Loucy (cell line): ENCODE measurements at regions not wholly inside any gene's neighbourhood (a gene's known extent, or its start where the extent isn't known, plus 50 kb on each side); places are given as distances from the start of the nearest gene placed in this dataset.

Source experiments
- H2AFZ ChIP-seq: fragments of 200-600 bp; sonication (generic); 2 replicates; pipeline ENCODE4 v1.6.0; 2016; ENCODE audit warnings: antibody characterized with exemption, mild to moderate bottlenecking, low read length, moderate library complexity
- H3F3A ChIP-seq: fragments of 200-600 bp; 2 replicates; pipeline ENCODE4 v1.6.0; 2016; ENCODE audit warnings: antibody characterized with exemption, low read depth, mild to moderate bottlenecking
- H3K27me3 ChIP-seq: fragments of 200-600 bp; sonication (generic); 2 replicates; pipeline ENCODE4 v1.6.1; 2014; ENCODE audit warnings: low read length, mild to moderate bottlenecking; ENCODE audit not compliant: insufficient read depth, poor library complexity, severe bottlenecking
- H3K36me3 ChIP-seq: fragments of 200-600 bp; sonication (generic); 2 replicates; pipeline ENCODE4 v1.6.1; 2016; ENCODE audit warnings: low read length; ENCODE audit not compliant: insufficient read depth
- H3K4me1 ChIP-seq: fragments of 200-600 bp; sonication (generic); 2 replicates; pipeline ENCODE4 v1.5.1; 2014; ENCODE audit warnings: low read length, mild to moderate bottlenecking; ENCODE audit not compliant: insufficient read depth, poor library complexity, severe bottlenecking
- H3K4me2 ChIP-seq: fragments of 200-600 bp; sonication (generic); 2 replicates; pipeline ENCODE4 v1.6.0; 2014; ENCODE audit warnings: antibody characterized with exemption, low read length, low read depth, mild to moderate bottlenecking; ENCODE audit not compliant: poor library complexity, severe bottlenecking
- H3K4me3 ChIP-seq: fragments of 200-600 bp; sonication (generic); 2 replicates; pipeline ENCODE4 v1.5.1; 2014; ENCODE audit warnings: low read length, mild to moderate bottlenecking, mixed read lengths; ENCODE audit not compliant: poor library complexity, severe bottlenecking
- H3K79me2 ChIP-seq: fragments of 200-600 bp; sonication (generic); 2 replicates; pipeline ENCODE4 v1.6.1; 2014; ENCODE audit warnings: low read length; ENCODE audit not compliant: insufficient read depth
- H3K9ac ChIP-seq: fragments of 200-600 bp; sonication (generic); 2 replicates; pipeline ENCODE4 v1.6.0; 2014; ENCODE audit warnings: mild to moderate bottlenecking, low read depth, low read length, moderate library complexity; ENCODE audit not compliant: poor library complexity, severe bottlenecking
- H3K9me2 ChIP-seq: fragments of 200-600 bp; sonication (generic); replicated peaks from 2 replicates; pipeline ENCODE4 v1.6.1; 2016; ENCODE audit warnings: low read depth, low read length, mixed read lengths
- H3K9me3 ChIP-seq: fragments of 200-600 bp; sonication (generic); 2 replicates; pipeline ENCODE4 v1.6.1; 2014; ENCODE audit warnings: mild to moderate bottlenecking, antibody characterized with exemption, low read length, low read depth; ENCODE audit not compliant: insufficient read depth
- H4K20me1 ChIP-seq: fragments of 200-600 bp; sonication (generic); 2 replicates; pipeline ENCODE4 v1.6.0; 2014; ENCODE audit warnings: antibody characterized with exemption, low read length, mild to moderate bottlenecking; ENCODE audit not compliant: insufficient read depth, poor library complexity, severe bottlenecking
- EZH2phosphoT487 ChIP-seq: fragments of 200-600 bp; IDR thresholded peaks from 2 replicates; pipeline ENCODE4 v1.6.1; 2018; ENCODE audit warnings: antibody characterized with exemption, mild to moderate bottlenecking, moderate library complexity, borderline replicate concordance
- TF ChIP-seq, protein P1 (sequence below): fragments of 200-600 bp; sonication (generic); conservative IDR thresholded peaks from 2 replicates; pipeline ENCODE4 v1.5.1; 2014; ENCODE audit warnings: mild to moderate bottlenecking, antibody characterized with exemption, low read length

- H4K20me1 ChIP-seq, result no peaks in the 10 kb centered on the region
- no peak overlapping the region for H3K9ac ChIP-seq
- H3F3A ChIP-seq, result no peaks in the 10 kb centered on the region
- H3K27me3 ChIP-seq, result no peaks in the 10 kb centered on the region
- H3K79me2 ChIP-seq, result no peaks in the 10 kb centered on the region
- H3K4me1 ChIP-seq, result peaks cover 18% of the 10 kb centered on the region
- no peaks in the 10 kb centered on the region for H3K9me3 ChIP-seq
- H3K9me2 ChIP-seq, result no peaks in the 10 kb centered on the region
- no peaks in the 10 kb centered on the region for H3K36me3 ChIP-seq
- H2AFZ ChIP-seq, result no peak overlapping the region
- H3K4me2 ChIP-seq, result no peak overlapping the region
- TF ChIP-seq, protein P1, sequence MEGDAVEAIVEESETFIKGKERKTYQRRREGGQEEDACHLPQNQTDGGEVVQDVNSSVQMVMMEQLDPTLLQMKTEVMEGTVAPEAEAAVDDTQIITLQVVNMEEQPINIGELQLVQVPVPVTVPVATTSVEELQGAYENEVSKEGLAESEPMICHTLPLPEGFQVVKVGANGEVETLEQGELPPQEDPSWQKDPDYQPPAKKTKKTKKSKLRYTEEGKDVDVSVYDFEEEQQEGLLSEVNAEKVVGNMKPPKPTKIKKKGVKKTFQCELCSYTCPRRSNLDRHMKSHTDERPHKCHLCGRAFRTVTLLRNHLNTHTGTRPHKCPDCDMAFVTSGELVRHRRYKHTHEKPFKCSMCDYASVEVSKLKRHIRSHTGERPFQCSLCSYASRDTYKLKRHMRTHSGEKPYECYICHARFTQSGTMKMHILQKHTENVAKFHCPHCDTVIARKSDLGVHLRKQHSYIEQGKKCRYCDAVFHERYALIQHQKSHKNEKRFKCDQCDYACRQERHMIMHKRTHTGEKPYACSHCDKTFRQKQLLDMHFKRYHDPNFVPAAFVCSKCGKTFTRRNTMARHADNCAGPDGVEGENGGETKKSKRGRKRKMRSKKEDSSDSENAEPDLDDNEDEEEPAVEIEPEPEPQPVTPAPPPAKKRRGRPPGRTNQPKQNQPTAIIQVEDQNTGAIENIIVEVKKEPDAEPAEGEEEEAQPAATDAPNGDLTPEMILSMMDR, result no peak
- TF ChIP-seq EZH2phosphoT487, result no peak
- H3K4me3 ChIP-seq, result no peak overlapping the region
These were observed 231.7 kb upstream of the HS6ST1 start for GRCh38 chr2:128550389-128550788.

- H3K4me3 ChIP-seq, result no peak overlapping the region
- no peak overlapping the region for H3K9ac ChIP-seq
- no peaks in the 10 kb centered on the region for H3K27me3 ChIP-seq
- H3K79me2 ChIP-seq, result no peaks in the 10 kb centered on the region
- H3K9me2 ChIP-seq, result no peaks in the 10 kb centered on the region
- H3K4me2 ChIP-seq, result no peak overlapping the region
- H3K4me1 ChIP-seq, result peaks cover 18% of the 10 kb centered on the region
- no peak overlapping the region for H2AFZ ChIP-seq
- H3K9me3 ChIP-seq, result no peaks in the 10 kb centered on the region
- no peaks in the 10 kb centered on the region for H3K36me3 ChIP-seq
- TF ChIP-seq, protein P1, result no peak
- TF ChIP-seq EZH2phosphoT487, result no peak
- H4K20me1 ChIP-seq, result no peaks in the 10 kb centered on the region
- no peaks in the 10 kb centered on the region for H3F3A ChIP-seq
These were observed 232.2 kb upstream of the HS6ST1 start for GRCh38 chr2:128550801-128551416.

- H3K9me2 ChIP-seq, result no peaks in the 10 kb centered on the region
- no peak overlapping the region for H3K4me3 ChIP-seq
- no peak overlapping the region for H3K4me2 ChIP-seq
- H3K36me3 ChIP-seq, result no peaks in the 10 kb centered on the region
- no peak overlapping the region for H2AFZ ChIP-seq
- H3K27me3 ChIP-seq, result no peaks in the 10 kb centered on the region
- TF ChIP-seq, protein P1, result no peak
- H3K9ac ChIP-seq, result no peak overlapping the region
- no peaks in the 10 kb centered on the region for H3K79me2 ChIP-seq
- peaks cover 18% of the 10 kb centered on the region for H3K4me1 ChIP-seq
- no peaks in the 10 kb centered on the region for H3K9me3 ChIP-seq
- H3F3A ChIP-seq, result no peaks in the 10 kb centered on the region
- H4K20me1 ChIP-seq, result no peaks in the 10 kb centered on the region
These were observed 232.8 kb upstream of the HS6ST1 start for GRCh38 chr2:128551435-128551834.
